Activated T-helper 2 cell treated with anti-CD3 and anti-CD28 coated beads, Interferon-gamma antibody, Interleukin-2, Interleukin-4, amounts not matched to agents 10 μg/mL and 5 μg/mL and 100 μg/mL, durations not matched to agents 14 hours and 24 hours and 36 hours (primary cell): ENCODE measurements at regions not wholly inside any gene's neighbourhood (a gene's known extent, or its start where the extent isn't known, plus 50 kb on each side); places are given as distances from the start of the nearest gene placed in this dataset.

Experiments
- DNase-seq: peaks from one replicate; pipeline ENCODE4 v3.0.0; 2021; ENCODE audit warnings: low spot score
- H3K27ac Mint-ChIP-seq: one replicate; pipeline ENCODE4 v1.8.0; 2021; ENCODE audit warnings: mixed read lengths
- H3K27me3 Mint-ChIP-seq: one replicate; pipeline ENCODE4 v1.8.0; 2021; ENCODE audit warnings: low read depth, mixed read lengths
- H3K36me3 Mint-ChIP-seq: one replicate; pipeline ENCODE4 v1.8.0; 2021; ENCODE audit warnings: low read depth, mixed read lengths
- H3K4me1 Mint-ChIP-seq: one replicate; pipeline ENCODE4 v1.8.0; 2021; ENCODE audit warnings: low read depth, mixed read lengths
- H3K4me3 Mint-ChIP-seq: one replicate; pipeline ENCODE4 v1.8.0; 2021; ENCODE audit warnings: low read depth, mild to moderate bottlenecking, moderate library complexity, mixed read lengths
- H3K9me3 Mint-ChIP-seq: one replicate; pipeline ENCODE4 v1.8.0; 2021; ENCODE audit warnings: mixed read lengths
- intact Hi-C: fragments of 100-400 bp; cut with micrococcal nuclease; formaldehyde crosslinking; loops from one replicate; pipeline ENCODE4 v1.15.1; 2023

DNA sequence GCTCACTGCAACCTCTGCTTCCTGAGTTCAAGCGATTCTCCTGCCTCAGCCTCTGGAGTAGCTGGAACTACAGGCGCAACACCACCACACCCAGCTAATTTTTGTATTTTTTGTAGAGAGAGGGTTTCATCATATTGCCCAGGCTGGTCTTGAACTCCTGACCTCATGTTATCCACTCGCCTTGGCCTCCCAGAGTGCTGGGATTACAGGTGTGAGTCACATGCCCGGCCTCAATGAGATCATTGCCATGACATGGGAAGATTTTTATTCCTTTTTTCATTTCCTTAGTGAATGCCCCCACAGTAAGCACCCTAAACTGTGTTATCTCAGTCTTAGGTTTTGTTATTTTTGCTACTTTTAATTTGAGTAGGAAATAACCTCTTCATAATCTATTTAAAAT, 977.9 kb downstream of the BRINP3 start:
- DNase-seq: no peak
- Mint-ChIP-seq H3K4me3 (no peak overlapping the region), H3K4me1 (no peaks in the 10 kb centered on the region), H3K9me3 (peaks cover 13% of the 10 kb centered on the region), H3K36me3 (no peaks in the 10 kb centered on the region), H3K27ac (no peak overlapping the region), H3K27me3 (no peaks in the 10 kb centered on the region)
- intact Hi-C loops: no loop called here

- no peak for DNase-seq
- peaks cover 9% of the 10 kb centered on the region for H3K9me3 Mint-ChIP-seq
Measured at GRCh38 chr1:189500778-189501177, 976.9 kb downstream of the BRINP3 start.

GRCh38 chr1:189510827-189511226, 966.8 kb downstream of the BRINP3 start:
- Mint-ChIP-seq H3K4me3 (no peak overlapping the region), H3K9me3 (peaks cover 23% of the 10 kb centered on the region), H3K27ac (no peak overlapping the region), H3K36me3 (no peaks in the 10 kb centered on the region), H3K4me1 (no peaks in the 10 kb centered on the region), H3K27me3 (no peaks in the 10 kb centered on the region)
- no peak for DNase-seq
- intact Hi-C loops: no loop called here

More at GRCh38 chr1:189500778-189501177, 976.9 kb downstream of the BRINP3 start:
- Mint-ChIP-seq H3K27me3 (no peaks in the 10 kb centered on the region), H3K4me3 (no peak overlapping the region), H3K36me3 (no peaks in the 10 kb centered on the region), H3K4me1 (no peaks in the 10 kb centered on the region), H3K27ac (no peak overlapping the region)
- intact Hi-C loops: no loop called here

DNA sequence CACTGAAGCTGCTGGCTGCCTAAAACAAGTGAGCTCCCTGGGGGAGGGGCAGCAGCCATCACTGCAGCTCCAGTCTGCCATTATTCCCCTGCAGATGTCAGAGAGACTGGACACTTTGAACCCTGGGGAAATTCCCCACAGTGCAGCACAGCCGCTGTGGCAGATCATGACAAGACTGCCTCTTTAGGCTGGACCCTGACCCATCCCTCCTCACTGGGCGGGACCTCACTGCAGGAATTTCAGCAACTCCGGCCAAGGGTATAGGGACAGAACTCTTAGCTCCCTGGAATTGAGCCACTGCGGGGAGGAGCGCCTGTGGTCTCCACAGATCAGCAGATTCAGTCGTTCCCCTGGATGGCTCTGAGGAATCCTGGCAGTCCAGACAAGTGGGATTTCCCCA, 964.6 kb downstream of the BRINP3 start:
- Mint-ChIP-seq H3K4me3 (no peak overlapping the region), H3K27me3 (no peaks in the 10 kb centered on the region), H3K27ac (no peak overlapping the region), H3K4me1 (no peaks in the 10 kb centered on the region), H3K9me3 (peaks cover 31% of the 10 kb centered on the region), H3K36me3 (no peaks in the 10 kb centered on the region)
- no peak for DNase-seq
- intact Hi-C loops: no loop called here

GRCh38 chr1:189522441-189522840, 955.2 kb downstream of the BRINP3 start:
- DNase-seq: no peak
- no peaks in the 10 kb centered on the region for H3K36me3 Mint-ChIP-seq
- intact Hi-C loops: no loop called here
- no peaks in the 10 kb centered on the region for H3K27me3 Mint-ChIP-seq
- no peak overlapping the region for H3K4me3 Mint-ChIP-seq
- no peak overlapping the region for H3K27ac Mint-ChIP-seq
- H3K9me3 Mint-ChIP-seq: peaks cover 16% of the 10 kb centered on the region
- H3K4me1 Mint-ChIP-seq: no peaks in the 10 kb centered on the region

DNA sequence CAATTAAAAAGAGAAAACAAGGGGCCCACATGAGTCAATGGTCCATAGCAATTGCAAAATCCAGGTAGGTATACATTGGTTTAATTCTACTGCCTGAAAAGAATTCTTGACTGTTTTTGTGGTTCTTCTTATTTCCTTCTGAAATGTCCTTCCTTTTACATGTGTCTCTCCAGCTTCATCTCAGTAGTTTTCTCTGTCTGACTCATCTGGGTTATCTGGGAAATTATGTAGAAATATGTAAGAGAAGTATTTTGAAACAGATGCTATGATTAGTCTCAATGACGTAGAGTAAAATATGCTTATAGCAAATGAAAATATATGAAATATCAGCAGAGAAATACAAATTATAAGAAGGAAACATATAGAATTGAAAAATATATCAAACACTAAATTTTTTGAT, 953.2 kb downstream of the BRINP3 start:
- no peak overlapping the region for H3K4me3 Mint-ChIP-seq
- H3K4me1 Mint-ChIP-seq: no peaks in the 10 kb centered on the region
- no peaks in the 10 kb centered on the region for H3K36me3 Mint-ChIP-seq
- intact Hi-C loops: no loop called here
- H3K27me3 Mint-ChIP-seq: no peaks in the 10 kb centered on the region
- H3K27ac Mint-ChIP-seq: no peak overlapping the region
- no peak for DNase-seq
- peaks cover 22% of the 10 kb centered on the region for H3K9me3 Mint-ChIP-seq

GRCh38 chr1:189530162-189530561, 947.5 kb downstream of the BRINP3 start:
- H3K9me3 Mint-ChIP-seq: peaks cover 21% of the 10 kb centered on the region
- no peak overlapping the region for H3K27ac Mint-ChIP-seq
- DNase-seq: no peak
- H3K4me1 Mint-ChIP-seq: no peaks in the 10 kb centered on the region
- no peaks in the 10 kb centered on the region for H3K27me3 Mint-ChIP-seq
- no peak overlapping the region for H3K4me3 Mint-ChIP-seq
- intact Hi-C loops: no loop called here
- no peaks in the 10 kb centered on the region for H3K36me3 Mint-ChIP-seq

GRCh38 chr1:189538271-189538670, 939.4 kb downstream of the BRINP3 start:
- no peak overlapping the region for H3K4me3 Mint-ChIP-seq
- H3K27ac Mint-ChIP-seq: no peak overlapping the region
- intact Hi-C loops: no loop called here
- no peaks in the 10 kb centered on the region for H3K27me3 Mint-ChIP-seq
- H3K4me1 Mint-ChIP-seq: no peaks in the 10 kb centered on the region
- H3K36me3 Mint-ChIP-seq: no peaks in the 10 kb centered on the region
- no peak for DNase-seq
- peaks cover 20% of the 10 kb centered on the region for H3K9me3 Mint-ChIP-seq

- H3K27ac Mint-ChIP-seq: no peak overlapping the region
- DNase-seq: no peak
- peaks cover 6% of the 10 kb centered on the region for H3K9me3 Mint-ChIP-seq
- H3K27me3 Mint-ChIP-seq: no peaks in the 10 kb centered on the region
- no peak overlapping the region for H3K4me3 Mint-ChIP-seq
- H3K36me3 Mint-ChIP-seq: no peaks in the 10 kb centered on the region
- intact Hi-C loops: no loop called here
- H3K4me1 Mint-ChIP-seq: no peaks in the 10 kb centered on the region
Measured at GRCh38 chr1:189550498-189550897, 927.2 kb downstream of the BRINP3 start.

GRCh38 chr1:189563784-189564183, 913.9 kb downstream of the BRINP3 start:
- H3K36me3 Mint-ChIP-seq: no peaks in the 10 kb centered on the region
- peaks cover 24% of the 10 kb centered on the region for H3K9me3 Mint-ChIP-seq
- DNase-seq: no peak
- H3K27ac Mint-ChIP-seq: no peak overlapping the region
- H3K27me3 Mint-ChIP-seq: no peaks in the 10 kb centered on the region
- intact Hi-C loops: no loop called here
- H3K4me3 Mint-ChIP-seq: no peak overlapping the region
- H3K4me1 Mint-ChIP-seq: no peaks in the 10 kb centered on the region

DNA sequence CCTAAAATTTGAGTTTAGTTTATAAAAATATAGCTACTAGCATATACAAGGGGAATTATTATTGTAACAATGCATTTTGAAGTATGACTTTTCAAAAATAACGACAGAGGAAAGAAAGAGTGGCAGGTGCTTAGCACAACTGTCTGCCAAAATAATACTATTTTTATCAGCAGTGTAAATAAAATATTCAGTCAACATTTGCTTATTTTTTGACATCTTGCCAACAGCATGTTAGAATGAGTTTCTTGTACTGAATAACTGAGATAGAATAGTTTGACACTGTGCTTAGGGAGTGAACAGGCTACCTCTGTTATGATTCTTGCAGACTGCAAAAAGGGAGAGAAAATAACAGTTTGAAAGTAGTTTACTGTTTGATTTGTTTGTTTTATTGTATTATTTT, 909.8 kb downstream of the BRINP3 start:
- H3K4me1 Mint-ChIP-seq: no peaks in the 10 kb centered on the region
- intact Hi-C loops: no loop called here

GRCh38 chr1:189596197-189596596, 881.5 kb downstream of the BRINP3 start:
- no peaks in the 10 kb centered on the region for H3K27me3 Mint-ChIP-seq

More for the DNA sequence above, 909.8 kb downstream of the BRINP3 start:
- H3K27ac Mint-ChIP-seq: no peak overlapping the region
- no peaks in the 10 kb centered on the region for H3K36me3 Mint-ChIP-seq
- no peak for DNase-seq
- H3K4me3 Mint-ChIP-seq: no peak overlapping the region
- no peaks in the 10 kb centered on the region for H3K27me3 Mint-ChIP-seq
- peaks cover 11% of the 10 kb centered on the region for H3K9me3 Mint-ChIP-seq

GRCh38 chr1:189597083-189597482, 880.6 kb downstream of the BRINP3 start:
- no peaks in the 10 kb centered on the region for H3K27me3 Mint-ChIP-seq
- intact Hi-C loops: no loop called here
- no peaks in the 10 kb centered on the region for H3K4me1 Mint-ChIP-seq
- no peak overlapping the region for H3K27ac Mint-ChIP-seq
- H3K4me3 Mint-ChIP-seq: no peak overlapping the region
- H3K9me3 Mint-ChIP-seq: peaks cover 13% of the 10 kb centered on the region
- no peaks in the 10 kb centered on the region for H3K36me3 Mint-ChIP-seq
- DNase-seq: no peak

More at GRCh38 chr1:189596197-189596596, 881.5 kb downstream of the BRINP3 start:
- intact Hi-C loops: no loop called here
- no peak for DNase-seq
- Mint-ChIP-seq H3K27ac (no peak overlapping the region), H3K36me3 (no peaks in the 10 kb centered on the region), H3K4me1 (no peaks in the 10 kb centered on the region), H3K9me3 (peaks cover 13% of the 10 kb centered on the region), H3K4me3 (no peak overlapping the region)

- H3K36me3 Mint-ChIP-seq: no peaks in the 10 kb centered on the region
Measured at GRCh38 chr1:189605226-189605625, 872.4 kb downstream of the BRINP3 start.

More at GRCh38 chr1:189605226-189605625, 872.4 kb downstream of the BRINP3 start:
- DNase-seq: no peak
- Mint-ChIP-seq H3K4me1 (no peaks in the 10 kb centered on the region), H3K27ac (no peak overlapping the region), H3K4me3 (no peak overlapping the region), H3K9me3 (peaks cover 10% of the 10 kb centered on the region), H3K27me3 (no peaks in the 10 kb centered on the region)
- intact Hi-C loops: no loop called here
